H1 (cell line): ENCODE measurements at regions not wholly inside any gene's neighbourhood (a gene's known extent, or its start where the extent isn't known, plus 50 kb on each side); places are given as distances from the start of the nearest gene placed in this dataset.

ENCODE experiments used
- CTCF ChIA-PET: fragments of 300-600 bp; sonication (Branson Sonifier 250); formaldehyde crosslinking; loops from one replicate; lab custom pipeline; 2021; ENCODE audit not compliant: partially characterized antibody; lab: Charles Lee
- POLR2A ChIA-PET: fragments of 300-600 bp; sonication (Branson Sonifier 250); formaldehyde crosslinking; loops from one replicate; lab custom pipeline; 2021; ENCODE audit warnings: inconsistent platforms; ENCODE audit not compliant: partially characterized antibody; lab: Charles Lee
- DNase-seq, 2 experiments: peaks; one replicate each; pipeline versions ENCODE4 v3.0.0 to v3.0.0-alpha.2; 2010 to 2022; ENCODE audit warnings: low spot score in 2 of 2, low read depth in 1 of 2, mixed read lengths in 1 of 2
- FAIRE-seq: peaks from 2 replicates; lab custom pipeline; 2011; peaks lifted over from hg19 to GRCh38; lab: Jason Lieb, UNC
- H2AFZ ChIP-seq: 2 replicates; pipeline ENCODE4 v1.8.1; 2012; ENCODE audit warnings: low read length, inconsistent platforms
- H2AK5ac ChIP-seq: 2 replicates; pipeline ENCODE4 v1.6.1; 2013; ENCODE audit warnings: low read depth, low read length
- H2BK120ac ChIP-seq: replicated peaks from 2 replicates; pipeline ENCODE3; 2013; ENCODE audit warnings: low read depth, low read length, inconsistent platforms
- H2BK12ac ChIP-seq: 2 replicates; pipeline ENCODE4 v1.6.1; 2013; ENCODE audit warnings: low read depth, low read length
- H2BK15ac ChIP-seq: 2 replicates; pipeline ENCODE4 v1.6.1; 2013; ENCODE audit warnings: low read length
- H2BK20ac ChIP-seq: 2 replicates; pipeline ENCODE4 v1.6.1; 2013; ENCODE audit warnings: low read length
- H2BK5ac ChIP-seq: 2 replicates; pipeline ENCODE4 v1.6.1; 2013; ENCODE audit warnings: low read depth, low read length
- H3K14ac ChIP-seq: 2 replicates; pipeline ENCODE4 v1.6.1; 2013; ENCODE audit warnings: inconsistent platforms; ENCODE audit not compliant: insufficient read length
- H3K18ac ChIP-seq: 2 replicates; pipeline ENCODE4 v1.6.1; 2013; ENCODE audit warnings: low read length; ENCODE audit errors: extremely low read depth
- H3K23ac ChIP-seq: 2 replicates; pipeline ENCODE4 v1.6.1; 2013; ENCODE audit warnings: inconsistent platforms; ENCODE audit not compliant: insufficient read length
- H3K23me2 ChIP-seq: 2 replicates; pipeline ENCODE4 v1.6.1; 2013; ENCODE audit warnings: low read depth, low read length
- H3K27ac ChIP-seq: 2 replicates; pipeline ENCODE4 v1.6.1; 2011; ENCODE audit warnings: low read depth, low read length, inconsistent platforms
- H3K27me3 ChIP-seq, 4 experiments: replicated peaks in 1 of 4; 1 replicate in 1 of 4; 2 replicates in 3 of 4; pipeline versions ENCODE4 v1.6.1 to v1.8.1; 2011 to 2013; ENCODE audit warnings: low read length in 3 of 4, mild to moderate bottlenecking in 3 of 4, inconsistent platforms in 2 of 4, mixed read lengths in 2 of 4, moderate library complexity in 1 of 4; ENCODE audit not compliant: control insufficient read depth in 3 of 4, insufficient read depth in 3 of 4; ENCODE audit errors: extremely low read depth in 1 of 4
- H3K36me3 ChIP-seq, 4 experiments: 2 replicates each; pipeline versions ENCODE4 v1.6.1 to v1.8.1; 2011 to 2013; ENCODE audit warnings: mild to moderate bottlenecking in 4 of 4, low read length in 3 of 4, moderate library complexity in 2 of 4, control low read depth in 1 of 4, inconsistent platforms in 1 of 4; ENCODE audit not compliant: insufficient read depth in 4 of 4, control insufficient read depth in 2 of 4
- H3K4ac ChIP-seq: replicated peaks from 2 replicates; pipeline ENCODE3; 2013; ENCODE audit warnings: low read length, low read depth, mixed read lengths, inconsistent platforms; ENCODE audit not compliant: insufficient read length
- H3K4me1 ChIP-seq, 4 experiments: replicated peaks in 1 of 4; 1 replicate in 1 of 4; 2 replicates in 3 of 4; pipeline versions ENCODE4 v1.6.1 to v1.8.1; 2011 to 2013; ENCODE audit warnings: low read length in 3 of 4, inconsistent platforms in 2 of 4, mixed read lengths in 1 of 4; ENCODE audit not compliant: insufficient read depth in 4 of 4, control insufficient read depth in 3 of 4
- H3K4me2 ChIP-seq, 2 experiments: 2 replicates each; pipeline versions ENCODE4 v1.6.1 to v1.8.1; 2011 to 2013; ENCODE audit warnings: low read depth in 2 of 2, low read length in 2 of 2, control low read depth in 1 of 2, inconsistent platforms in 1 of 2, mild to moderate bottlenecking in 1 of 2; ENCODE audit not compliant: insufficient read depth in 1 of 2
- H3K4me3 ChIP-seq, 4 experiments: fragments of 200-600, 300-600 bp in 1 of 4; sonication (generic), shearing (Covaris generic), sonication (Bioruptor Twin) in 1 of 4; 2 replicates each; pipeline versions ENCODE4 v1.5.1 to v1.8.1; 2011 to 2016; ENCODE audit warnings: low read length in 4 of 4, low read depth in 3 of 4, control low read depth in 2 of 4, inconsistent platforms in 2 of 4, mild to moderate bottlenecking in 2 of 4, mixed read lengths in 1 of 4, moderate library complexity in 1 of 4; ENCODE audit not compliant: insufficient read depth in 2 of 4; ENCODE audit errors: extremely low read depth in 1 of 4
- H3K56ac ChIP-seq: replicated peaks from 2 replicates; pipeline ENCODE3; 2013; ENCODE audit warnings: low read depth, mild to moderate bottlenecking, mixed read lengths, low read length, inconsistent platforms; ENCODE audit not compliant: insufficient read length
- H3K79me1 ChIP-seq: 2 replicates; pipeline ENCODE4 v1.6.1; 2013; ENCODE audit warnings: low read depth, low read length, control low read depth
- H3K79me2 ChIP-seq, 2 experiments: 2 replicates each; pipeline versions ENCODE4 v1.6.1 to v1.8.1; 2012 to 2013; ENCODE audit warnings: low read length in 2 of 2, mild to moderate bottlenecking in 2 of 2, inconsistent platforms in 1 of 2; ENCODE audit not compliant: insufficient read depth in 2 of 2, control insufficient read depth in 1 of 2
- H3K9ac ChIP-seq, 4 experiments: replicated peaks in 1 of 4; 1 replicate in 1 of 4; 2 replicates in 3 of 4; pipeline versions ENCODE4 v1.6.1 to v1.8.1; 2011 to 2013; ENCODE audit warnings: low read depth in 3 of 4, low read length in 3 of 4, control low read depth in 2 of 4, mild to moderate bottlenecking in 2 of 4, moderate library complexity in 2 of 4, inconsistent platforms in 1 of 4; ENCODE audit errors: extremely low read depth in 1 of 4
- H3K9me3 ChIP-seq, 2 experiments: 2 replicates each; pipeline versions ENCODE4 v1.6.1 to v1.8.1; 2012 to 2013; ENCODE audit warnings: mild to moderate bottlenecking in 2 of 2, moderate library complexity in 2 of 2, control low read depth in 1 of 2, inconsistent platforms in 1 of 2, low read depth in 1 of 2, low read length in 1 of 2, mixed read lengths in 1 of 2; ENCODE audit not compliant: insufficient read depth in 2 of 2
- H4K20me1 ChIP-seq, 2 experiments: replicated peaks in 1 of 2; 2 replicates each; pipeline versions ENCODE3 to v1.8.1; 2011 to 2013; ENCODE audit warnings: inconsistent platforms in 2 of 2, low read length in 2 of 2, mild to moderate bottlenecking in 1 of 2; ENCODE audit not compliant: insufficient read depth in 2 of 2, control insufficient read depth in 1 of 2
- H4K5ac ChIP-seq: 2 replicates; pipeline ENCODE4 v1.6.1; 2013; ENCODE audit warnings: low read length, low read depth, mixed read lengths, inconsistent platforms; ENCODE audit not compliant: insufficient read length
- H4K8ac ChIP-seq: 2 replicates; pipeline ENCODE4 v1.8.0; 2013; ENCODE audit warnings: mild to moderate bottlenecking, moderate library complexity, low read length, inconsistent platforms; ENCODE audit not compliant: insufficient read depth; ENCODE audit errors: extremely low read depth
- H4K91ac ChIP-seq: replicated peaks from 2 replicates; pipeline ENCODE3; 2013; ENCODE audit warnings: low read length, mixed read lengths, inconsistent platforms; ENCODE audit not compliant: insufficient read length
- CTCF ChIP-seq, 3 experiments: IDR thresholded peaks; 1 replicate in 2 of 3; 2 replicates in 1 of 3; pipeline versions ENCODE4 v1.5.1 to v1.6.1; 2011; ENCODE audit warnings: low read length in 3 of 3, mild to moderate bottlenecking in 3 of 3, inconsistent platforms in 2 of 3, low read depth in 1 of 3, moderate library complexity in 1 of 3; ENCODE audit not compliant: insufficient read depth in 1 of 3; ENCODE audit errors: control extremely low read depth in 1 of 3
- JUN ChIP-seq: IDR thresholded peaks from 2 replicates; pipeline ENCODE4 v1.6.1; 2011; ENCODE audit warnings: low read depth, mild to moderate bottlenecking, improper control_type of control experiment, low read length
- TBP ChIP-seq: IDR thresholded peaks from 2 replicates; pipeline ENCODE4 v1.6.1; 2011; ENCODE audit warnings: low read depth, low read length, improper control_type of control experiment
- USF2 ChIP-seq: IDR thresholded peaks from 2 replicates; pipeline ENCODE4 v1.6.1; 2011; ENCODE audit warnings: low read length, improper control_type of control experiment
- WGBS, 2 experiments: shearing (Covaris generic) in 1 of 2; methylation state at CpG; one replicate each; pipeline versions ENCODE4 v1.1.6 to v1.1.7; 2013 to 2015; ENCODE audit warnings: low lambda C conversion rate in 2 of 2, mixed read lengths in 2 of 2, inconsistent platforms in 1 of 2, low coverage in 1 of 2, missing lambda C conversion rate in 1 of 2; ENCODE audit not compliant: insufficient replicate concordance in 2 of 2, insufficient coverage in 1 of 2, insufficient read length in 1 of 2; ENCODE audit errors: extremely low coverage in 1 of 2, missing lambda C conversion rate in 1 of 2; 5-methylcytosine and 5-hydroxymethylcytosine counted together

GRCh38 chr7:131674131-131674530 lies 117.7 kb upstream of the PODXL start:
- ChIA-PET POLR2A (interaction anchor here (1.5 kb wide), 1 partner anchor 12 kb away, joined by 5 read pairs; no protein-coding TSS in a partner anchor), CTCF (interaction anchor here (0.6 to 0.7 kb wide), 2 partner anchors 8 to 15 kb away, joined by 3 to 4 read pairs; no protein-coding TSS in a partner anchor)
- Histone ChIP-seq H3K23me2 (no peaks in the 10 kb centered on the region), H3K56ac (no peak overlapping the region), H3K4me1 (no peaks in the 10 kb centered on the region), H3K9ac (no peak overlapping the region), H3K4me3 (no peak overlapping the region), H3K4ac (no peak overlapping the region), H4K20me1 (no peaks in the 10 kb centered on the region), H3K9me3 (no peaks in the 10 kb centered on the region), H2AFZ (peak overlapping the region; percentile 11; the same call in 1 of the 2 replicates), H2BK120ac (no peak overlapping the region), H3K27ac (no peak overlapping the region), H4K91ac (no peak overlapping the region), H3K36me3 (no peaks in the 10 kb centered on the region), H3K79me2 (no peaks in the 10 kb centered on the region), H2BK15ac (no peak overlapping the region), H3K79me1 (no peaks in the 10 kb centered on the region), H2AK5ac (no peak overlapping the region), H3K23ac (no peak overlapping the region), H4K8ac (no peak overlapping the region), H2BK5ac (no peak overlapping the region), H3K4me2 (no peak overlapping the region), H4K5ac (no peak overlapping the region), H3K14ac (no peak overlapping the region), H2BK12ac (0 out of 2 replicates have a peak overlapping the region, but pooled peaks have one; percentile 9), H2BK20ac (no peak overlapping the region), H3K27me3 (no peaks in the 10 kb centered on the region), H3K18ac (no peak overlapping the region)
- DNase-seq (no peak), FAIRE-seq (no peak)
- TF ChIP-seq TBP (no peak), JUN (no peak), USF2 (no peak), CTCF (IDR thresholded peaks at IDR 0.05; ENCODE audit: control extremely low read depth in 1 of 3, insufficient read depth in 1 of 3, low read depth in 1 of 3, low read length in 3 of 3) (no peak)
- WGBS, 2 experiments, result 87% methylated on average over 3 of the region's 3 CpGs; no CpG with 5 or more reads in 1 of the 2 experiments
